ENCODE measurements at regions not wholly inside any gene's neighbourhood (a gene's known extent, or its start where the extent isn't known, plus 50 kb on each side); places are given as distances from the start of the nearest gene placed in this dataset.

- no peak for TF ChIP-seq CTCF (conservative IDR thresholded peaks at IDR 0.05)
- TF ChIP-seq ZFX (IDR thresholded peaks at IDR 0.05), result no peak
Measured at GRCh38 chr6:120874422-120874821, 459.9 kb downstream of the TBC1D32 start.

Data from C4-2B (cell line).